ENCODE measurements at regions not wholly inside any gene's neighbourhood (a gene's known extent, or its start where the extent isn't known, plus 50 kb on each side); places are given as distances from the start of the nearest gene placed in this dataset.

- DNase-seq (ENCODE audit: low read depth, low spot score) (no peak), ATAC-seq (no peak)
- Histone ChIP-seq H3K27ac (ENCODE audit: low read depth, low read length) (no peak overlapping the region), H3K9me2 (ENCODE audit: insufficient read depth) (no peaks in the 10 kb centered on the region), H3K9me3 (ENCODE audit: control insufficient read depth in 1 of 2, insufficient read depth in 1 of 2, low read depth in 1 of 2, low read length in 2 of 2) (no peaks in the 10 kb centered on the region), H3K9ac (ENCODE audit: low read length) (no peak overlapping the region), H3K27me3 (ENCODE audit: insufficient read depth, low read length) (no peaks in the 10 kb centered on the region), H3K79me2 (ENCODE audit: insufficient read depth, low read length) (no peaks in the 10 kb centered on the region), H3K36me3 (ENCODE audit: control insufficient read depth in 1 of 2, insufficient read depth in 2 of 2, low read length in 2 of 2) (no peaks in the 10 kb centered on the region), H3K4me3 (replicated peaks in 1 of 2; ENCODE audit: low read depth in 1 of 2, low read length in 2 of 2) (no peak overlapping the region), H2AFZ (ENCODE audit: low read depth, low read length, poor library complexity, severe bottlenecking) (no peak overlapping the region), H4K20me1 (ENCODE audit: insufficient read depth) (no peaks in the 10 kb centered on the region), H3K4me1 (ENCODE audit: control insufficient read depth in 1 of 2, insufficient read depth in 2 of 2, low read length in 2 of 2) (no peaks in the 10 kb centered on the region), H3K4me2 (ENCODE audit: low read length) (no peak overlapping the region)
- CTCF ChIA-PET: no interaction called here
- intact Hi-C loops (cut with micrococcal nuclease): no loop called here
- POLR2A ChIA-PET: no interaction called here
- BruUV-seq (replicated peaks): no TSS peak
- TF ChIP-seq FOSL1 (IDR thresholded peaks at IDR 0.05; ENCODE audit: low read depth): no peak
- no peak for TF ChIP-seq RAD21 (IDR thresholded peaks at IDR 0.05; ENCODE audit: low read depth)
- TF ChIP-seq JUND (IDR thresholded peaks at IDR 0.05): no peak
- no peak for TF ChIP-seq ZNF274 (IDR thresholded peaks at IDR 0.05; ENCODE audit: low read depth, low read length)
- TF ChIP-seq POLR2A (IDR thresholded peaks at IDR 0.05; ENCODE audit: borderline replicate concordance, extremely low read depth, insufficient read depth, insufficient read length): no peak
- TF ChIP-seq POLR2AphosphoS5 (IDR thresholded peaks at IDR 0.05; ENCODE audit: low read depth, low read length): no peak
- no peak for TF ChIP-seq ZBTB33 (IDR thresholded peaks at IDR 0.05; ENCODE audit: extremely low read depth, insufficient replicate concordance, low read length)
- TF ChIP-seq EZH2 (IDR thresholded peaks at IDR 0.05): no peak
- no peak for TF ChIP-seq MAX (IDR thresholded peaks at IDR 0.05)
- TF ChIP-seq CEBPB (IDR thresholded peaks at IDR 0.05; ENCODE audit: low read depth): no peak
- TF ChIP-seq SRF (IDR thresholded peaks at IDR 0.05; ENCODE audit: low read depth): no peak
- RAD21 ChIA-PET (ENCODE audit: low non-redundant PET in 1 of 2, low total read pairs in 2 of 2, uncharacterized antibody in 2 of 2, unreplicated experiment in 2 of 2): no interaction called here
Measured at GRCh38 chr4:100674976-100675375, 157.2 kb upstream of the EMCN start.
